Calu3 (cell line): ENCODE measurements at regions not wholly inside any gene's neighbourhood (a gene's known extent, or its start where the extent isn't known, plus 50 kb on each side); places are given as distances from the start of the nearest gene placed in this dataset.
A peak's percentile ranks its signal among the peaks of the same experiment; 100 is the strongest.

Source experiments
- BruUV-seq: library from RNA; stranded (reverse); fragments of 400-500 nt; replicated peaks from 2 replicates; lab custom pipeline; 2021; lab: Mats Ljungman, UMichigan
- CTCF ChIA-PET: fragments of 300-600 bp; sonication (Branson Sonifier 250); formaldehyde crosslinking; loops from one replicate; lab custom pipeline; 2022; ENCODE audit warnings: antibody characterized with exemption; lab: Charles Lee
- DNase-seq: peaks from one replicate; pipeline ENCODE4 v3.0.0; 2022
- H3K27ac Mint-ChIP-seq: one replicate; pipeline ENCODE4 v1.8.0; 2022; ENCODE audit warnings: mixed read lengths; ENCODE audit not compliant: unreplicated experiment
- H3K27me3 Mint-ChIP-seq: one replicate; pipeline ENCODE4 v1.8.0; 2022; ENCODE audit warnings: mixed read lengths; ENCODE audit not compliant: unreplicated experiment
- H3K36me3 Mint-ChIP-seq: one replicate; pipeline ENCODE4 v1.8.0; 2022; ENCODE audit warnings: mild to moderate bottlenecking, moderate library complexity, mixed read lengths; ENCODE audit not compliant: insufficient read depth, unreplicated experiment
- H3K4me1 Mint-ChIP-seq: one replicate; pipeline ENCODE4 v1.8.0; 2022; ENCODE audit warnings: mild to moderate bottlenecking, low read depth, mixed read lengths; ENCODE audit not compliant: unreplicated experiment
- H3K4me3 Mint-ChIP-seq: one replicate; pipeline ENCODE4 v1.8.0; 2022; ENCODE audit warnings: mild to moderate bottlenecking, low read depth, moderate library complexity, mixed read lengths; ENCODE audit not compliant: unreplicated experiment
- H3K9me3 Mint-ChIP-seq: one replicate; pipeline ENCODE4 v1.8.0; 2022; ENCODE audit warnings: low read depth, mixed read lengths; ENCODE audit not compliant: unreplicated experiment
- CTCF ChIP-seq: fragments of 200-600 bp; IDR thresholded peaks from one replicate; pipeline ENCODE4 v1.8.0; 2022; ENCODE audit warnings: antibody characterized with exemption; ENCODE audit not compliant: unreplicated experiment
- intact Hi-C: fragments of 100-400 bp; cut with micrococcal nuclease; formaldehyde crosslinking; loops from one replicate; pipeline ENCODE4 v1.10.0; 2022; ENCODE audit not compliant: unreplicated experiment

- Mint-ChIP-seq H3K4me3 (no peak overlapping the region), H3K9me3 (no peaks in the 10 kb centered on the region), H3K27ac (peak overlapping the region; percentile 26), H3K36me3 (no peaks in the 10 kb centered on the region), H3K27me3 (no peaks in the 10 kb centered on the region), H3K4me1 (peaks cover 19% of the 10 kb centered on the region)
- no TSS peak for BruUV-seq
- no peak for TF ChIP-seq CTCF
- CTCF ChIA-PET, result interaction anchor here (0.7 kb wide), 1 partner anchor 38 kb away, joined by 3 read pairs; no protein-coding TSS in a partner anchor
- no peak for DNase-seq
- intact Hi-C loops, result no loop called here
Observed at GRCh38 chr21:14699433-14700407, 153.6 kb upstream of the SAMSN1 start.

GRCh38 chr21:14697769-14698168, 151.7 kb upstream of the SAMSN1 start:
- H3K9me3 Mint-ChIP-seq, result no peaks in the 10 kb centered on the region
- CTCF ChIA-PET, result no interaction called here
- no peaks in the 10 kb centered on the region for H3K27me3 Mint-ChIP-seq
- peaks cover 19% of the 10 kb centered on the region for H3K4me1 Mint-ChIP-seq
- intact Hi-C loops, result no loop called here
- BruUV-seq, result no TSS peak
- no peak for DNase-seq
- no peak for TF ChIP-seq CTCF
- no peak overlapping the region for H3K4me3 Mint-ChIP-seq
- H3K27ac Mint-ChIP-seq, result no peak overlapping the region
- no peaks in the 10 kb centered on the region for H3K36me3 Mint-ChIP-seq

- no peak overlapping the region for H3K27ac Mint-ChIP-seq
- no peaks in the 10 kb centered on the region for H3K9me3 Mint-ChIP-seq
- no peaks in the 10 kb centered on the region for H3K36me3 Mint-ChIP-seq
- no peak for DNase-seq
- no TSS peak for BruUV-seq
- CTCF ChIA-PET, result no interaction called here
- peaks cover 10% of the 10 kb centered on the region for H3K4me1 Mint-ChIP-seq
- TF ChIP-seq CTCF, result no peak
- intact Hi-C loops, result no loop called here
- no peak overlapping the region for H3K4me3 Mint-ChIP-seq
- no peaks in the 10 kb centered on the region for H3K27me3 Mint-ChIP-seq
Observed at GRCh38 chr21:14694817-14695216, 148.7 kb upstream of the SAMSN1 start.

GRCh38 chr21:14693997-14694396, 147.9 kb upstream of the SAMSN1 start:
- Mint-ChIP-seq H3K36me3 (no peaks in the 10 kb centered on the region), H3K27me3 (no peaks in the 10 kb centered on the region), H3K4me1 (peaks cover 2% of the 10 kb centered on the region), H3K27ac (no peak overlapping the region), H3K9me3 (no peaks in the 10 kb centered on the region), H3K4me3 (no peak overlapping the region)
- TF ChIP-seq CTCF, result no peak
- DNase-seq, result no peak
- CTCF ChIA-PET, result no interaction called here
- intact Hi-C loops, result no loop called here
- BruUV-seq, result no TSS peak
